GM21367 (cell line): ENCODE measurements at regions not wholly inside any gene's neighbourhood (a gene's known extent, or its start where the extent isn't known, plus 50 kb on each side); places are given as distances from the start of the nearest gene placed in this dataset.
"Not testable (repeated sequence)": the region's sequence is repeated elsewhere in the genome, so short reads cannot be mapped to it uniquely, and the experiment has no call there.

ENCODE experiments used
- ATAC-seq: cut with Tn5 transposase; IDR thresholded peaks from one replicate; pipeline ENCODE4 v1.9.1; 2021; ENCODE audit not compliant: unreplicated experiment

DNA sequence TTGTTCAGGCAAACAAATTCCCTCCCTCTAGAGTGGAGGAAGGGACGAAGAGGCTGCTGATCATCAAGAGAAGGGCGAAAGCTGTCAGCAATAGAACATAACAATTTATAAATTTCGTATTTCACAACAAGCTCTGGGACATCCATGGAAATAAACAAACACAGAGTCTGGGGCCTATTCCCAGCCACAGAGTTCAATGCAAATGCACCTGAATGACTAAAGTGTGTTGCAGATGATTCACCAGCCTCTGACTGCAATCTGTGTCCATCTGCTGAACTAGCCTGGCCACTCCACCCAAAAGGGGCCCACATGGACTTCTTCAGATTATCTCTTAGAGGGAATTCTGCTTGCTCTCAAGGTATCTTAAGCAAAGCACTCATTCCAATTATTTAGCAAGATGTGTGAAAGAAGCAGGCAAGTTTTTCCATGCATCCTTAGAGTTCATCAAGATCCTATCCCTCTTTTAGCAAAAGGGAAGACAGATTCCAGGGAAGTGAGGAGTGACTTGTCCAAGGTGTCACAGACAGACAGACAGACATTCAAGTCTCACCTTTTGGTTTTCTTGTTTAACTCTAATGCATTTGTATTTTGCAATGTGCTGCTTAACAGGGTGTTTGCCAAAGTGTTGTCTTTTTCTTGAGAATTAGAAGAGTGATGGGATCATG, 307.8 kb upstream of the PAPPA start:
- no peak for ATAC-seq

- ATAC-seq, result no peak
Observed at GRCh38 chr9:115847216-115847615, 306.4 kb upstream of the PAPPA start.

DNA sequence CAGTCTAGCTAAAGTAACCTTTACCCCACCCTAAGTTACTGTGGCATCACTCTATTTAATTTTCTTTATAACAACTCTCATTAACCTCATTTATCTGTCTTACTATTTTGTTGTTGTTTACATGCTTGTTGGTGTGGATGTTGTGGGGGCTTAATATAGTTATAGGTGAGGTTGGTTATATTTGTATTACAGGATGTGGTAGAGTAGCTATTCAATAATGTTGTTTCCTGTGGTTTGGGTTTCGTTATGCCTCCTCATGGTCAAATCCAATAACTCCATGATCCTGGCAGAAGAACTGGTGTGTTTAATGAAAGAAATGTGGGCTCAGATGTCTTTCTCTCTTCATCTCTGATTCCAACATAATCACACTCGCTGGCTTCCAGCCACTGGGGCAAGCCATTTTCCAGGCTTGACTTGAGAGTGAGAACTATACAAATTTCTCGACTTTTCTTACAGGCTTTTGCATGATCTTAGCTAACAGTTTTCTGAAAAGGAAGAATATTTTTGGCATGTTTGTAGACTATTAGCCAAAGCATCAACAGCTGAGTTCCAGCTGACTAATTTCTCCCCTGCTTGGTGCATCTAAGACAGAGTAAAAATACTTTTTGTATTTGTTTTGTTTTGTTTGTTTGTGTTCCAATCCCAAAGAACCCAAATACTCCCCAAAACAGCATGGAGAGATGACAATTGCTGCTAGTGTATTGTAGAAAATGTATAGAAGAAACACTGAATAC, 303.7 kb upstream of the PAPPA start:
- ATAC-seq, result no peak

GRCh38 chr9:115850548-115851304, 302.9 kb upstream of the PAPPA start:
- ATAC-seq, result no peak

DNA sequence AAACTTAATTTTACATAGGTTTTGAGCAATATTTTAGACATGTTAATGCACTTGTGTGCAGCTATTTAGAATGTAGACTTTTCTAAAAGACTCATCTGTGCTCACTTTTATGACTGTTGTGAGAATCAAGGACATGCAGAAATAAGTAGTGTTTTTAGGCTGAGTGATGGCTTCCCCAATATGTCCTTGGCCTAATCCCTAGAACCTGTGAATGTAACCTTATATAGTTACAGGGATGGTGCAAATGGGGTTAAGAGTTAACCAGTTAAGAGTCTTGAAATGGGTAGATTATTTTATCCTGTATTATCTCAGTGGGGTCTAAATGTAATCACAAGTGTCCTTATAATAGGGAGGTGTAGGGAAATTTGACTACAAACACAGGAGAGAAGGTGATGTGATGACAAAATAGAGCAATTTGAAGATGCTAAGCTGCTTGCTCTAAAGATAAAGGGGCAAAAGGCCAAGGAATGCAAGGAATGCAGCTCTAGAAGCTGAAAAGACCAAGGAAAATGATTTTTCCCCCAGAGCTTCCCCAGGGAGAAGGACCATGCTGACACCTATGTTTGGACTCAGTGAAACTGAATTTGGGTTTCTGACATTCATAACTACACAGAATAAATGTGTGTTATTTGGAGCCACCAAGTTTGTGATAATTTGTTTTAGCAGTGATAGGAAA, 298.0 kb upstream of the PAPPA start:
- ATAC-seq, result no peak

GRCh38 chr9:115858421-115858820, 295.2 kb upstream of the PAPPA start:
- not testable (repeated sequence) for ATAC-seq

- ATAC-seq, result no peak
Observed at GRCh38 chr9:115862021-115862420, 291.6 kb upstream of the PAPPA start.

- no peak for ATAC-seq
Observed at GRCh38 chr9:115864581-115864980, 289.0 kb upstream of the PAPPA start.

DNA sequence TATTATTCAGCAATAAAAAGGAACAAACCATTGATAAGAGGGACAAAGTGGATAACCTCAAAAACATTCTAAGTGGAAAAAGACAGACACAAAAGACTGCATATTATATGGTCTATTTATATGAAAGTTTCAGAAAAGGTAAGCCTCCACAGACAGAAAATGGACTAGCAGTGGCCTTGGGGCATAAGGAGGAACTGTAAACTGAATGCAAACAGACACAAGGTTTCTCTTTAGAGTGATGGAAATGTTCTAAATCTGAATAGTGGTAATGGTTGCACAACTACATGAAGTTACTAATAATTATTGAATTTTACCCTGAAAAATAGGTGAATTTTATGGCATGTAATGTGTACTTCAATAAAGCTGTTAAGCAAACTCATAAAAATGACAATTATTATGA, 286.3 kb upstream of the PAPPA start:
- no peak for ATAC-seq

- no peak for ATAC-seq
Observed at GRCh38 chr9:115877852-115878438, 275.6 kb upstream of the PAPPA start.

DNA sequence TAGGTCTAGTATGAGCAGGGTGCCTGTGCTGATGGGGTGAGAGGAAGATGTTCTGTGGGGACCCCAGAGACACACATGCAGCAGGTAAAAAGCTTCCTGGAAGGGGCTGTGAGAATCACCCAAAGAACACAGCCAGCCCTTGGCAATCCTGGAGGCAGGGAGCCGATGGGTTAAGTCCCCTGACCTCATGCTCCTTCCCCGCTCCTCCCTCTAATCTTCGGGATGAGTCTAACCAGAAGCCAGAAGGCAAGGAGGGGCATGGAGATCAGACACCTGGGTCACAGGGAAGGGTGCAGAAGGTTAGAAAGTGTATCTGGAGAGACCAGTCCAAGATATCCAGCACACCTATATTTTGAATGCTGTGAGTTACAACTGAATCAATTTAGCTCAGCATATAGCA, 274.1 kb upstream of the PAPPA start:
- no peak for ATAC-seq

GRCh38 chr9:115880221-115880885, 273.2 kb upstream of the PAPPA start:
- ATAC-seq, result no peak

DNA sequence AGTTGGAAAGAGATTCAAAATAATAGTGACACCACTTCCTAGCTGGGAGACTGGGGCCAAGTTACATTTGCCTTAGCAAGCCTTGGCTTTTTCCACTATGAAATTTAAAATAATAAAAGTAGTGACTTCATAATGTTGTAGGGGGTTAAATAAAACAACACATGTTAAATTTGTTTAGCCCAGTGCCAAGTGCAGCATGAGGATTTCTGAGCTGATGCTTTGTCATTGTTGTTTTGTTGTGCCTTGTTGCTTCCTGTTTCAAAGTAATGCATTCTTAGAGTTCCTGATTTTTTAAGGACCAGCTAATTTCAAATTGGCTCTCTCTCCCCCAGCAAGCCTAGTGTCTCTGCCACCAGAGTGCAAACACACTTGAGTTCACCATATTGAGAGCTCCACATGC, 270.7 kb upstream of the PAPPA start:
- ATAC-seq, result no peak

DNA sequence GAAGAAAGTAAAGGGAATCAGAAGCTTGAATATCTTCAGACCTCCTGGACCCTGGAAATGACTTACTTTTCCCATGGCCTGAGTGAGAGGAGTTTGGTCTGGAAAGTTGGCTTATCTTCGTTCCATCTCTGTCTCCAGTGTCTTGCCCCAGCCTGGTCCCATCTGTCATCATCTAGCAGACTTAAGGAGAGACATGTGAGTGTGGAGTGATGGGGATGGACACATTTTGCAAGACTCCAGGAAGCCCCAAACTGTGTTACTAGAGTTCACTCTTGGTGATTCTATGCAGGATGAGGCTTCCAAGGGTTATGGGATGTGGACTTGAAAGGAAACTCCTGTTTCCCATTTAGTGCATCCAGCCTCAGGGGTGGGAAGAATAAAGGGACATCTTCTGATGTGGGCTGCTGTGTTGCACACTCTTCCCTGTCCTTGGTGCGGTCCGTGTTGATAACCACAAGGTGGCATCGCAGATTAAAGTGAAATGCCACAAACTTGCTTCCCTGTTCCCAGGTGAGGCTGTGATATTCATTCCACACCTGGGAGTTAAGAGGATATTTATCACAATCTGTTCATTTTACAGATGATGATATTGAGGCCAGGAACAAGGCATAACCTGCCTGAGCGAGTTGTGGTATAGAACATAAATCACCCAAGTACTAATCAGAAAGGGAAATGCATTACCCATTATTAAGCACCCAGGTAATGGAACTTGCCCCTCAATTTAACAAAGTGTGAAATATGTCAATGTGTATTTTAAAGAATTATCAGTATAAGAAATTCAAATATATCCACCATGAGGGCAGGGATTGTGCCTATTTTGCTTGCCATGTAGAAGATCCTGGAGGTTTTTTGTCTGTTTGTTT, 269.9 kb upstream of the PAPPA start:
- no peak for ATAC-seq

DNA sequence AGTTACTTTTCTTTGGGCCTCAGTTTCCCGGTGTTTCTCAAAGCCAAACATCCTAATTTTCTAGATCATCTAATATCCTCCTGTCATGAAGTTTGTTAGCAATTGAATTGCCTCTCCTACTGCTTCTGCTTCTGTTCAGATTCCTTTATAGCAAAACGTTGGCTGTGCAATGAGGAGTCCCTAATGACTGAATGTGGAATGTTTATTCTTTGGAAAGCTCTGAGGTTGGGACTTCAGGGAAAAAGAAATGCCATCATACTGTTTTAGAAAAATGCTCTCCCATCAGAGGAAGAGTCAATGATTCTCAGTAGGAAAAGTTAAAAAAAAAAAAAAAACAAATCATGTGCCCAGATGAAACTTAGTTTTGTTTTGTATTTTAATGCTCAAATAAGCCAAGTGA, 268.7 kb upstream of the PAPPA start:
- ATAC-seq, result no peak

DNA sequence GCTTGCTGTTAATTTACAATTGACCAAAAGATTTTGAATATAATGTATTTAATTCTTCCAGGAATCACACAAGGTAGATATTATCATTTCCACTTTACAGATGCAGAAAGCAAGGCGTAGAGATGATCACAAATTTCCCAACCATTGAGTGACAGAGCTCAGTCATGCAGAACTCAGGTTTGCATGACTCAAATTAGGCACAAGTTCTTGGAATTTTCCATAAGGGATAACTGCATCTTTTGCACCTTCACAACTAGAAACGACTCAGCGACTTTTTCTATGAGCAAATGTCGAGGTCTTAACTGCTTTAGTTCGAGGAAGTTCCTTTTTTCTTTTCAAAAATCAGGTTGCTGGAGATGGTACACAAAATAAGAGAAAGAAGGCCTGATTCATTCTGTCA, 265.5 kb upstream of the PAPPA start:
- ATAC-seq, result no peak

DNA sequence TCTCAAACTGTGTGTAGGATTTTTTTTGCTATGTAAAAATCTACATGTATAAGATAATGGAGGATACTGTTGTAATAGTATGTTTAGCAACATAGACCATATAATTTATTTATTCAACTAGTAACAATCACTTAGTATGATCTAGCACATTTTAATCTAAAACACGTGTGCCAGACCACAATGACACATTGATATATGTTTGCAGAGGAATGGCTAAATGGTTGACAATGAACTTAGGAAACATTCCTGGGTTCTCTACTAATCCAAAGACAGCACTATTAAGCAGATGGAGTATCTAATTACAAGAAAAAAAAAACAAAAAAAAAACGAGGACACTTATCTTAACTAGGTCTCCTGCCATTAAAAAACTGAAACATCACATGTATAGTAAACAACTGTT, 261.7 kb upstream of the PAPPA start:
- no peak for ATAC-seq

DNA sequence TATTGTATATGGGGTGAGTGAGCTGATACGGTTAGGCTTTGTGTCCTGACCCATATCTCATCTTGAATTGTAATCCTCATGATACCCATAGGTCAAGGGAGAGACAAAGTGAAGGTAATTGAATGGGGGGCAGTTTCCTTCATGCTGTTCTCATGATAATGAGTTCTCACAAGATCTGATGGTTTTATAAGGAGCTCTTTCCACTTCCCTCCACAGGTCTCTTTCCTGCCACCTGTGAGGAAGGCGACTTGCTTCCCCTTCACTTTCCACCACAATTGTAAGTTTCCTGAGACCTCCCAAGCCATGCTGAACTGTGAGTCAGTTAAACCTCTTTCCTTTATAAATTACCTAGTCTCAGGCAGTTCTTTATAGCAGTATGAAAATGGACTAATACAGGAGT, 255.1 kb upstream of the PAPPA start:
- not testable (repeated sequence) for ATAC-seq

DNA sequence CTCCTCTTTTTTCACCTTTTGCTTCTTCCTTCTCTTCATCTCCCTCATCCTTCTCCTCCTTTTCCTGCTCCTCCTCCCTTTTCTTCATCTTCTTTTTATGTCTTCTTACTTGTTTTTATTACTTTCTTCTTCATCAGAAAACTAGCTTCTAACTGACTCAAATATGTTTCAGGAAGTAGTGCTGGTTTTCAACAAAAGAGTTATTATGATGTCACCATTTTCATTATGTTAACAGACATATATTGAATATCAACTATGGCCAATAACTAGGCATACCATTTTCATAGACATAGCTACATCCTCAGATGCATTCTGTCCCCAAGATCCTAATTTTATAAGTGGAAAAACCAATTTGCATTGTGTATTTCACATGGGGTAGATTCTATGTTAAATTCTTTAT, 252.9 kb upstream of the PAPPA start:
- ATAC-seq, result no peak

DNA sequence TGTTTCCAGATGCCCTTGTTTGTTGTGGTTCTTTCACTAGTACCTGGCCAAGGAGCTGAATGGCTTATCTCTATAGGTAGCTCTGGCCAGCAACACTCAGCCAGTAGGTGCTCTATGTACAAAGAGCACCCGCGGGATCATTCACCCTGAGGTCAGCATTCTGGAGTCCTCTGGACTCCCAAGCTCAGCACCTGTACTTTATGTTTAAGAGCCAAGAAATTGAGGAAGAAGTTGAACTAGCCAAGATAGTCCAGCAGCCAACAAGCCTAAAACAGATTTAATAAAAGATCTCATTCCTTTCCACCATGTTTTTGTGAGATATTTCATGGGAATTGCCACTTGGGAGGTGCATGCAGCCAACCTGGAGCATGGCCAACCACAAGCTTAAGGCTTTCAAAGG, 242.6 kb upstream of the PAPPA start:
- no peak for ATAC-seq
